Left hindlimb (tissue), 1 donor: ENCODE measurements at regions not wholly inside any gene's neighbourhood (a gene's known extent, or its start where the extent isn't known, plus 50 kb on each side); places are given as distances from the start of the nearest gene placed in this dataset.
"Not testable (repeated sequence)": the region's sequence is repeated elsewhere in the genome, so short reads cannot be mapped to it uniquely, and the experiment has no call there.

Source experiments
- DNase-seq: peaks from one replicate; pipeline ENCODE4 v3.0.0-alpha.2; 2018

DNA sequence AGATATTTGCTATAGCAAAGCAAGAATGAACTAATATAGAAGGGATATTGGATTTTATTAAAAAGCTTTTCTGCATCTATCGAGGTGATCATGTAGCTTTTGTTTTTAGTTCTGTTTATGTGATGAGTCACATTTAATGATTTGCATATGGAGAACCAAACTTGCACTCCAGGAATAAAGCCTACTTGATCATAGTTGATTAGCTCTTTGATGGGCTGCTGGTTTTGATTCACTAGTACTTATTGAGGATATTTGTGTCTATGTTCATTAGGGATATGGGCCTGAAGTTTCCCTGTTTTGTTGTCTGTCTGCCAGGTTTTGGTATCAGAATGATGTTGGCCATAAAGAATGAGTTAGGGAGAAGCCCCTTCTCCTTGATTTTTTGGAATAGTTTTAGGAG, 310.7 kb downstream of the ARPP21 start:
- DNase-seq, result no peak

DNA sequence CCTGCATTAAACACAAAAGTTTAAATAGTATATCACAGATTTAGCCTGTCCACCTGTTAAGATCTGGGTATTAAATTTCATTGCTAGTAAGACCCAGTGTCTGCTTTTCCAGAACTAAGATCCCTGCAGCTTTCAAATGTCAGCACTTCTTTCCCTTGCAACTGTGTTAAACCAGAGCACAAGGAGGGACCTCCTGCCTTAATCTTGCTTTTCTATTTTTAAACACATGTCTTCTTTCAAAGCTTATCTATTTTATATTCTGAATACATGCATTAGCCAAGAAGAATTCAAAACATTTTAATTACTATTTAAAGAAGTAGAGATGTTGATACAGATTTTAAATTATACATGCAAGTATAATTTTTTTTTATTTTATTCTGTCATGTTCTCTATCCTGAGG, 315.1 kb downstream of the ARPP21 start:
- DNase-seq, result no peak

DNA sequence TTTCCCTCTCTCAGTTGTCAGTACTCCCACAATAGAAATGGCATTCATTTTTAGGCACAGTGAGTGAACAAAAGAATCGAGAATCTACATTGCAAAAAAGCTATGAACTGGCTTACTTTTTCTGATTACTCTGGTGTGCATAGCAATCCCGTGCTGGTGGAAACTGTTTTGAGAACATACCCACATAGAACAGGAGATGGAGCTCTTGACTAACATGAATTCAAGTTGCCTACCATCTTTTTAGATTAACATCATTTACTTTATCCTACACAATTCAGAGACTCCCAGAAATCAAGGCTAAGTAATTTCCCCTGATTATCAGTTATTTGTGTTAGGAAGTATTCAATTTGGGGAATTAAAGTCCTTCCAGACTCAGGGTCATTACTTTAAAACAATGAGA, 326.6 kb downstream of the ARPP21 start:
- DNase-seq, result no peak

DNA sequence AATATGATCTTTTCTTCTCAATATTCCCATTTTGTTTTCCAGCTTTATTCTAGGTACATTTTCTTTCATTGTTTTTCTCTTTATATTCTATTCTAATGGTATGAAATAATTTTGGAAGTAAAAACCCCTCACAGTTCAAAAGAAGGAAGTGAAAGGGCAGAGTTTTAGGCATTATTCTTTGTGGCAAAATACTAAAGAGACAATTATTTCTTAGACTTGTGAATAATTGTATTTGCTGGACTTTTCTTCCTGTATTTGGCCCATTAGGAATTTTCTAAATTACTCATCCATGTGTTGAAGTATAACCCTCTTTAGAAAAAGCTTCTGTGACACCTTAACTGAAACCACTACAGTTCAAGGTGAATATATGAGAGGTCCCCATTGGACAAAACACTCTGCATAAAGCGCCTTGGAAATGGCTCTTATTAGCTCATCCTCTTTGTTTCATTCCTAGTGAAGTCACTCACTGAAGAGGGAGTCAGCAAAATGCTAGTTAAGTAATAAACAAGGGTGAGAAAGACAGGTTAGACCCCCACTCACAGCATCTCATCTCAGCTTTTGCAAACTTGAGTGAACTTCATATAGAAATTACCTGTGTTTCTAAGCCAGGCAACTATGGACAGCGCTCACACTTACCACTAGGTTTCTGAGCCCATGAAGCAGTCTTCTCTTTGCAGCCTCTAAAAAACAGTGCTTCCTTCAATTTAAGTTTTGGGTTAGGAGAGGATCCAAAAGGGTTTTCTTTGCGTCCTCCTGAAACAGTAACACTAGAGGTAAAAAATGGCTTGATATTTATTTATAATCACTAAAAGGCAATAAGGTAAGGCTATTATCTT, 327.5 kb downstream of the ARPP21 start:
- no peak for DNase-seq

- no peak for DNase-seq
These were observed 328.8 kb downstream of the ARPP21 start for GRCh38 chr3:35968043-35968622.

- DNase-seq, result no peak
These were observed 330.1 kb downstream of the ARPP21 start for GRCh38 chr3:35969406-35969805.

DNA sequence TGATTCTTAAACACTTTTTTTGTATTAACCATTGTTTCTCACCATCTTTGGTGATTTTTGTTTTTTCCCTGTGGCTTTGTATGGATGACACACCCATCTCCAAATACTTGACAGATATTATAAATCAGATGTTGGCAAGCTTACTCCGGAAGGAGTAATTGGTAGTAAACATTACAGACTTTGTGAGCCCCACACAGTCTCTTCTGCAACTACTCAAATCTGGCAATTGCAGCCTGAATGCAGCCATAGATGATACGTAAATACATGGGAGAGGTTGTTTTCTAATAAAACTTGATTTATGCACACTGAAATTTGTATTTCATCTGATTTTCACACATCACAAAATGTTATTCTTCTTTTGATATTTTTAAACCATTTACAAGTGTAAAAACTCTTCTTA, 331.5 kb downstream of the ARPP21 start:
- no peak for DNase-seq

DNA sequence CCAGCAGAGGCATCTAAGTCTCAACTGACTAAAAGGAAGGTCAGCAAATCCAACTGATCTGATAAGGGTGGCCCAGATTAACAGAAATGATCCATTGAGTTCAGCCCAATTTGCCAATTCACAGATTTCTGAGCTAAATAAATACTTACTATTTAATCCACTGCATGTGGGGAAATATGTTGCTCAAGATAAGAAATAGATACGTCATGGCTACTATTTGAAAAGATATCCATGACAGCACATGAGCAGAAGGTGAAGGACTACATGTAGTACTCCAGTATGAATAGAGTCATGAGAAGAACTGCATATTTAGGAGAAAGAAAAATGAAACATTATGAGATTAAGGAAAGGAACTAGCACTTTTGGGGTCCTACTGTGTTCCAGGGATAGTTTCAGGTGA, 332.4 kb downstream of the ARPP21 start:
- no peak for DNase-seq

DNA sequence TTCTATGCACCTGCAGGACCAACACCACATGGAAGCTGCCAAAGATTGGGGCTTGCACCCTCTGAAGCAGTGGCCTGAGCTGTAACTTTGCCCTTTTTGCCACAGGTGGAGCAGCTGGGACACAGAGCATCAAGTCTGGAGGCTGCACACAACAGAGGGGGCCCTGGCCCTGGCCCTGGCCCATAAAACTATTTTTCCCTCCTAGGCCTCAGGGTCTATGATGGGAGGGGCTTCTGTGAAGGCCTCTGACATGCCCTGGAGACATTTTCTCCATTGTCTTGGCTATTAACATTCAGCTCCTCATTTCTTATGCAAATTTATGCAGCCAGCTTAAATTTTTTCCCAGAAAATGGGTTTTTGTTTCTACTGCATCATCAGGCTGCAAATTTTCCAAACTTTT, 335.5 kb downstream of the ARPP21 start:
- DNase-seq, result no peak

GRCh38 chr3:35986161-35986560, 346.8 kb downstream of the ARPP21 start:
- no peak for DNase-seq

- no peak for DNase-seq
These were observed 348.1 kb downstream of the ARPP21 start for GRCh38 chr3:35987386-35987785.

DNA sequence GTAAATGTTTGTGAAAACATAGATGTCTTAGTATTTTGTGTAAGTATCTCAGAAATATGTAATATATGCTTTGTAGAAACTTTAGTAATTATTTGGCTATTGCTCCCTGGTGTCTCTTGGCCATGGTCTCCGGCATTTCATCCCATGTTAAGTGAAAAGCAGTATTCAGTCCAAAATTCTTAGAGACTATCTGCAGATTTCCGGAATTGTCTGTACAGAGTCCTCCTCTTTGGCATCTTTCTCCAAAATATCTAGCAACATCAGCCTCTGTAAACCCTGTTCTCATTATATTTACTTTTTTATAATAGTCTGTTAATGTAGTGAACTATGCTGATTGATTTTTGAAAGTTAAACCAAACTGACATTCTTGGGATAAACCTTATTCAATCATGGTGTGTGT, 352.7 kb downstream of the ARPP21 start:
- DNase-seq, result no peak

GRCh38 chr3:36011791-36012190, 368.5 kb upstream of the STAC start:
- DNase-seq, result no peak

- DNase-seq, result no peak
These were observed 366.9 kb upstream of the STAC start for GRCh38 chr3:36013425-36013824.

DNA sequence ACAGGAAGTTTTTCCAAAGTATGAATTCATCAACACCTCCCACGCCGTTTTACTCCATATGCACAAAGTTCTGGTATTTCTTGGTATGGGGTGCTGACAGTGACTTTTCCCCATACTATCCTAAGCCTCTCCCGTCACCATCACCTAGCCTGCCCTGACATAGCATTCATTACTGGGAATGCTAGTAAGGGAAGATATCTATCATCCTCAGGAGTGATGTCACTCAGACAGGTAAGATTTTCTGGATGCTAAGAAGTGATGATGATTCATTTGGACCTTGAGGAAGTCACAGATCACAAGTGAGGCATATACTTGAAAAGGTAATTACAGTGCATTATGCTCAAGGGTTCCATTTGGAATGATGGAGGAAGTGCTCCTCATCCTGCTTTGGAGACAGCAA, 355.1 kb upstream of the STAC start:
- DNase-seq, result no peak

DNA sequence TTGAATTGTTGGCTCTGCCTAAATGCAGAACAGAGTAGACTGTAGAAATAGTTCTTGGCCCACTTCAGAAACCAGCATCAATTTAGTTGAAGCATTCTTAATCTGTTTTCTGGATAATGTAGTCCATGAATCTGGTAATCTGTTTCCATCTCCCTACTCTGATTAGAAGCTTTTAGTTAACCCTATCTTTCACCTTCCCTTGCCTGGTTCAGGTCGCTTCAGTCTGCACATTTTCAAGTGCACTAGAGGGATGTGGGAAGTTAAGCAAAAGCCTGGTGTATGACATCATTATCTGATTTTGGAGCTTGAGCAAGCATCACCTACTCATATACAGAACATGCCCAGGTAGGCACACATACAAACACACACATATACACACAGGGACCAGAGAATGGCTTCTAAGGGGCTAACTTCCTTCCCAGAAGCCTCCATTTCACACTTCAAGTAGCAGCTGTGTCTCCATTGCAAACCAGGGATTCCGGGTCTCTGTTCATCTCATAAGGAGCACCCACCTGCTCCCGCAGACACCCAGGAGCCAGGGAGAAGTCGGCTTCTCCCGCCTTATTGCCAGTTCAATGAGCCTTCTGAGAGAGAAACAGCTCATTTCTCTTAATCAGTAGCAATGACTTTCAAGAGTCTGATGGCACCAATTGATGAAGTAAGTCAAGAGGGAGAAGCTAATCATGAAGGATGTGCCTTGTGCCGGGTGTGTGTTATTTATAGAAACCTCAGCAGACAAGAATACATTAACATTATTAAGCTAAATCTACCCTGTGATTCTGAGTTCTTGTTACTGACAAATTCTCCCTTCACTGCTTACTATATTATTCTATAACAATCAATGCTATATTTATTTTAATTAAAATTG, 347.9 kb upstream of the STAC start:
- no peak for DNase-seq

DNA sequence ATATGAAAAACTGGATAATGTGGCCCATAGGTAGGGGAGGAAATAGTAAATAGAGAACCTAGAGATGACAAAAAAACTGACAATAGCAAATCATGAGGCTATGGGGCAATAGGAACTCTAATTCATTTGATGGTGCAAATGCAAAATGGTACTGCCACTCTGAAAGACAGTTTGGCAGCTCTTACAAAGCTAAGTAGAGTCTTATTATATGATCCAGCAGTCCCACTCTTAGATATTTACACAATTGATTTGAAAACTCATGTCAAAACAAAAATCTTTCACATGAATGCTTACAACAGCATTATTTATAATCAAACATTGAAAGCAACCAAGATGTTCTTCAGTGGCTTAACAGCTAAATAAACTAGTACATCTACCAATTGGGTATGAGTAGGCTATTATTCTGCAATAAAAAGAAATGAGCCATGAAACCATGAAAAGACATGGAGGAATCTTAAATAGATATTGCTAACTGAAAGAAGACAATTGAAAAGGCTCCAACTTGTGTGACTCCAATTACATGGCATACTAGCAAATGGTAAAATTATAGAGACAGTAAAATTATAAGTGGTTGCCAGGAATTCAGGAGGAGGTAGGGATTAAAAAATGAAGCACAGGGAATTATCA, 321.8 kb upstream of the STAC start:
- DNase-seq, result no peak

DNA sequence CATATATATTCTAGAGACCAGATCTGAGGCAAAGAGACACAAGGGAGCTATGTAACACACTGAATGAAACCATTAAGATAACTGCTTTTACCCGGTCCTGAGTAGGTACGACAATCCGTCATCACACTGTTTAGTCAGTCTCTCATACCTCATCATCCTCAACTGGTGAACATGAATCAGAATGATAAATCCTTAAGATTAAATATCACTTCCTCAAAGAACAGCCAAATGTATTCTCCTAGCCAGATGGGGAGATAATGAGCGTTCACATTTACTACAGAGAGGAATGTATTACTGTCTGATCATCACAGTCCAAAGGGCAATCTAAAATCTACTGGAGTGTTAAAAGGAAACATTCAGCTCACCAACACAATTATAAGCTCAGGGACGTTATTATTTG, 319.4 kb upstream of the STAC start:
- no peak for DNase-seq

DNA sequence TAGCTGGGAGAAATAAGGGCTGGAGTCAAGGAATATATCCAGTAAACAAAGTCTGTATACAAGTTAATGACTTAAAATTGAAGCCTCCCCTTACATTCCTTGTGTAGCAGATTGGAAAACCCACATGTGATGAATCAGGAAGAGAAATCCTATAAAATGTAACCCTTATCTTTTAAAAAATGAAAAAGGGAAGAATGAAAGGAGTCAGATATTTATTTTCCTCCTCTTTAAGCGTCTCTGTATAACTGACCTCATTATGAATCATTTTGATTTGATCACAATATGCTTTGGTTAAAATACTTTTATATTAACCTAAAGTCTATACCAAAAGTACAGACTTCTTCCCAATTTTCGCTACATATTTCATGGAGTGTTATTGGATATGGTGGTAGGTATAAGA, 316.3 kb upstream of the STAC start:
- no peak for DNase-seq

DNA sequence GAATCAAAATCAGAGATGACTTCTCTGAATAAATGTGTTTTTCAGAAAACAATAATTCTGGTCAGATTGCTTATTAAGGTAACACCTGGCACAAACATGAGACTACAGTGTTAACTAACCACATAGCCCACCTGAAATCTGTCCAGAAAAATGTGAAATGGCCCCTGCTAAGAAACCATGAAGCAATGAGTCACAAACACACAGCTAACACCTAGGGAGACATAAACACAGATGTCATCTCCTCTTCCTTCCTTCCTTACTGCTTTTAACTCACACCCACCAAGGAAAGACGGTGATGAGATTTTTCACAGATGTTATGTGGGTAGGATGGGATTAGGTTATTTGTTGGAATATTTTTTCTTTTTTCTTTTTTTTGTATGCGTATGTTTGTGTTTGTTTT, 315.0 kb upstream of the STAC start:
- DNase-seq, result no peak

- DNase-seq, result no peak
These were observed 304.8 kb upstream of the STAC start for GRCh38 chr3:36075491-36075890.

- no peak for DNase-seq
These were observed 303.0 kb upstream of the STAC start for GRCh38 chr3:36077320-36077719.

DNA sequence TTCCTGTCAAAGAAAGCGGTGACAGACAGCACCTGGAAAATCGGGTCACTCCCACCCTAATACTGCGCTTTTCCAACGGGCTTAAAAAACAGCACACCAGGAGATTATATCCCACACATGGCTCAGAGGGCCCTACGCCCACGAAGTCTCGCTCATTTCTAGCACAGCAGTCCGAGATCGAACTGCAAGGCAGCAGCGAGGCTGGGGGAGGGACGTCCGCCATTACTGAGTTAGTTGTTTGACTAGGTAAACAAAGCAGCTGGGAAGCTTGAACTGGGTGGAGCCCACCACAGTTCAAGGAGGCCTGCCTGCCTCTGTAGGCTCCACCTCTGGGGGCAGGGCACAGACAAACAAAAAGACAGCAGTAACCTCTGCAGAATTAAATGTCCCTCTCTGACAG, 297.3 kb upstream of the STAC start:
- DNase-seq, result not testable (repeated sequence)
